NCI-H460 (cell line): ENCODE measurements at regions not wholly inside any gene's neighbourhood (a gene's known extent, or its start where the extent isn't known, plus 50 kb on each side); places are given as distances from the start of the nearest gene placed in this dataset.
"Not testable (repeated sequence)": the region's sequence is repeated elsewhere in the genome, so short reads cannot be mapped to it uniquely, and the experiment has no call there.

Source experiments
- DNase-seq: peaks from one replicate; pipeline ENCODE4 v3.0.0-alpha.2; 2016; ENCODE audit warnings: low read depth; ENCODE audit errors: extremely low read depth

GRCh38 chr12:85424581-85425348 is 144.7 kb downstream of the ALX1 start:
- peak; percentile 33 for DNase-seq

GRCh38 chr12:85425349-85425612 is 145.3 kb downstream of the ALX1 start:
- no peak for DNase-seq

GRCh38 chr12:85425926-85426325 is 145.9 kb downstream of the ALX1 start:
- DNase-seq: no peak

GRCh38 chr12:85433148-85433547 is 153.1 kb downstream of the ALX1 start:
- not testable (repeated sequence) for DNase-seq

- DNase-seq: no peak
Observed at GRCh38 chr12:85440271-85440670, 160.3 kb downstream of the ALX1 start.

GRCh38 chr12:85441025-85441424 is 161.0 kb downstream of the ALX1 start:
- DNase-seq: no peak

- peak; percentile 5 for DNase-seq
Observed at GRCh38 chr12:85441741-85442140, 161.7 kb downstream of the ALX1 start.

- no peak for DNase-seq
Observed at GRCh38 chr12:85445060-85445938, 165.3 kb downstream of the ALX1 start.

GRCh38 chr12:85448031-85448430 is 168.0 kb downstream of the ALX1 start:
- no peak for DNase-seq

- DNase-seq: peak; percentile 9
Observed at GRCh38 chr12:85448548-85449139, 168.6 kb downstream of the ALX1 start.

- no peak for DNase-seq
Observed at GRCh38 chr12:85457016-85457415, 177.0 kb downstream of the ALX1 start.

GRCh38 chr12:85461127-85461526 is 181.1 kb downstream of the ALX1 start:
- DNase-seq: no peak

GRCh38 chr12:85462888-85463287 is 182.9 kb downstream of the ALX1 start:
- no peak for DNase-seq

GRCh38 chr12:85466890-85467289 is 186.9 kb downstream of the ALX1 start:
- no peak for DNase-seq

GRCh38 chr12:85468356-85469157 is 188.5 kb downstream of the ALX1 start:
- peak; percentile 48 for DNase-seq

GRCh38 chr12:85469158-85470086 is 189.4 kb downstream of the ALX1 start:
- DNase-seq: not testable (repeated sequence)

GRCh38 chr12:85475277-85475676 is 195.3 kb downstream of the ALX1 start:
- DNase-seq: not testable (repeated sequence)

- no peak for DNase-seq
Observed at GRCh38 chr12:85476756-85477155, 196.7 kb downstream of the ALX1 start.

GRCh38 chr12:85484387-85484786 is 204.4 kb downstream of the ALX1 start:
- no peak for DNase-seq

- no peak for DNase-seq
Observed at GRCh38 chr12:85489194-85489593, 209.2 kb downstream of the ALX1 start.
